HUES6 (cell line): ENCODE measurements at regions not wholly inside any gene's neighbourhood (a gene's known extent, or its start where the extent isn't known, plus 50 kb on each side); places are given as distances from the start of the nearest gene placed in this dataset.

ENCODE experiments used
- H3K27ac ChIP-seq: 2 replicates; pipeline ENCODE4 v1.7.0; 2013; ENCODE audit warnings: low read depth, mild to moderate bottlenecking, low read length, inconsistent platforms
- H3K27me3 ChIP-seq: 2 replicates; pipeline ENCODE4 v1.6.1; 2013; ENCODE audit warnings: low read length; ENCODE audit not compliant: control insufficient read depth, insufficient read depth
- H3K36me3 ChIP-seq: 2 replicates; pipeline ENCODE4 v1.6.1; 2013; ENCODE audit warnings: low read length; ENCODE audit not compliant: control insufficient read depth, insufficient read depth
- H3K4me1 ChIP-seq: 2 replicates; pipeline ENCODE4 v1.6.1; 2013; ENCODE audit warnings: low read length; ENCODE audit not compliant: control insufficient read depth, insufficient read depth
- H3K4me3 ChIP-seq: 2 replicates; pipeline ENCODE4 v1.5.1; 2013; ENCODE audit warnings: low read depth, low read length
- H3K9ac ChIP-seq: one replicate; pipeline ENCODE4 v1.6.1; 2013; ENCODE audit warnings: mild to moderate bottlenecking, low read length
- H3K9me3 ChIP-seq: 2 replicates; pipeline ENCODE4 v1.6.1; 2013; ENCODE audit warnings: low read depth, low read length; ENCODE audit not compliant: control insufficient read depth, insufficient read depth

- Histone ChIP-seq H3K9me3 (no peaks in the 10 kb centered on the region), H3K9ac (no peak overlapping the region), H3K4me1 (peaks cover 4% of the 10 kb centered on the region; the same call in 1 of the 2 replicates), H3K27me3 (no peaks in the 10 kb centered on the region), H3K27ac (no peak overlapping the region), H3K4me3 (no peak overlapping the region), H3K36me3 (no peaks in the 10 kb centered on the region)
Measured at GRCh38 chr16:79874391-79874790, 273.9 kb upstream of the MAF start.

- Histone ChIP-seq H3K27me3 (no peaks in the 10 kb centered on the region), H3K9ac (no peak overlapping the region), H3K9me3 (no peaks in the 10 kb centered on the region), H3K4me3 (no peak overlapping the region), H3K27ac (no peak overlapping the region), H3K4me1 (peaks cover 4% of the 10 kb centered on the region; the same call in 1 of the 2 replicates), H3K36me3 (no peaks in the 10 kb centered on the region)
Measured at GRCh38 chr16:79873825-79874224, 273.3 kb upstream of the MAF start.

GRCh38 chr16:79871906-79872305, 271.4 kb upstream of the MAF start:
- H3K27me3 ChIP-seq, result no peaks in the 10 kb centered on the region
- no peak overlapping the region for H3K27ac ChIP-seq
- peaks cover 4% of the 10 kb centered on the region; the same call in 1 of the 2 replicates for H3K4me1 ChIP-seq
- no peaks in the 10 kb centered on the region for H3K9me3 ChIP-seq
- H3K36me3 ChIP-seq, result no peaks in the 10 kb centered on the region
- H3K9ac ChIP-seq, result no peak overlapping the region
- H3K4me3 ChIP-seq, result no peak overlapping the region

GRCh38 chr16:79870016-79870886, 269.7 kb upstream of the MAF start:
- Histone ChIP-seq H3K9ac (no peak overlapping the region), H3K4me1 (no peaks in the 10 kb centered on the region), H3K4me3 (no peak overlapping the region), H3K9me3 (no peaks in the 10 kb centered on the region), H3K27ac (no peak overlapping the region), H3K27me3 (no peaks in the 10 kb centered on the region), H3K36me3 (no peaks in the 10 kb centered on the region)

- Histone ChIP-seq H3K27ac (no peak overlapping the region), H3K27me3 (no peaks in the 10 kb centered on the region), H3K4me1 (no peaks in the 10 kb centered on the region), H3K9ac (no peak overlapping the region), H3K4me3 (no peak overlapping the region), H3K9me3 (no peaks in the 10 kb centered on the region), H3K36me3 (no peaks in the 10 kb centered on the region)
Measured at GRCh38 chr16:79869304-79870015, 268.9 kb upstream of the MAF start.

- Histone ChIP-seq H3K9ac (no peak overlapping the region), H3K36me3 (no peaks in the 10 kb centered on the region), H3K4me1 (no peaks in the 10 kb centered on the region), H3K9me3 (no peaks in the 10 kb centered on the region), H3K27me3 (no peaks in the 10 kb centered on the region), H3K4me3 (no peak overlapping the region), H3K27ac (no peak overlapping the region)
Measured at GRCh38 chr16:79868841-79869240, 268.3 kb upstream of the MAF start.

- H3K36me3 ChIP-seq, result no peaks in the 10 kb centered on the region
Measured at GRCh38 chr16:79867425-79867997, 267.0 kb upstream of the MAF start.

GRCh38 chr16:79865918-79866317, 265.4 kb upstream of the MAF start:
- Histone ChIP-seq H3K27me3 (no peaks in the 10 kb centered on the region), H3K4me1 (no peaks in the 10 kb centered on the region), H3K9ac (no peak overlapping the region), H3K4me3 (no peak overlapping the region), H3K27ac (no peak overlapping the region), H3K9me3 (no peaks in the 10 kb centered on the region), H3K36me3 (no peaks in the 10 kb centered on the region)

More at GRCh38 chr16:79867425-79867997, 267.0 kb upstream of the MAF start:
- Histone ChIP-seq H3K4me1 (no peaks in the 10 kb centered on the region), H3K4me3 (no peak overlapping the region), H3K27me3 (no peaks in the 10 kb centered on the region), H3K9me3 (no peaks in the 10 kb centered on the region), H3K27ac (no peak overlapping the region), H3K9ac (no peak overlapping the region)

- H3K9me3 ChIP-seq, result no peaks in the 10 kb centered on the region
- H3K4me1 ChIP-seq, result no peaks in the 10 kb centered on the region
- no peak overlapping the region for H3K27ac ChIP-seq
- no peaks in the 10 kb centered on the region for H3K27me3 ChIP-seq
- no peaks in the 10 kb centered on the region for H3K36me3 ChIP-seq
- H3K4me3 ChIP-seq, result no peak overlapping the region
- H3K9ac ChIP-seq, result no peak overlapping the region
Measured at GRCh38 chr16:79864781-79865391, 264.3 kb upstream of the MAF start.

- H3K4me3 ChIP-seq, result no peak overlapping the region
- no peaks in the 10 kb centered on the region for H3K27me3 ChIP-seq
- H3K4me1 ChIP-seq, result no peaks in the 10 kb centered on the region
- no peak overlapping the region for H3K9ac ChIP-seq
- no peaks in the 10 kb centered on the region for H3K9me3 ChIP-seq
- H3K27ac ChIP-seq, result no peak overlapping the region
- H3K36me3 ChIP-seq, result no peaks in the 10 kb centered on the region
Measured at GRCh38 chr16:79864032-79864780, 263.7 kb upstream of the MAF start.
